ENCODE measurements at regions not wholly inside any gene's neighbourhood (a gene's known extent, or its start where the extent isn't known, plus 50 kb on each side); places are given as distances from the start of the nearest gene placed in this dataset.

GRCh38 chr3:159825216-159825854, 163.3 kb upstream of the IL12A start:
- H3K27me3 Mint-ChIP-seq (ENCODE audit: insufficient read depth, low read depth, poor library complexity), result peaks cover 2% of the 10 kb centered on the region
- no peaks in the 10 kb centered on the region for H3K27me3 ChIP-seq (ENCODE audit: insufficient read depth)
- no peak overlapping the region for H3K27ac ChIP-seq (ENCODE audit: low read depth)
- 0 out of 2 replicates have a peak, but pooled peaks cover 7% of the 10 kb centered on the region for H3K9me2 ChIP-seq (ENCODE audit: insufficient read depth)
- TF ChIP-seq STAT1 (IDR thresholded peaks at IDR 0.05; ENCODE audit: unreplicated experiment) (no peak), ZNF331 (CRISPR knock-in tag; IDR thresholded peaks at IDR 0.05; ENCODE audit: low read depth) (no peak), CTCF (conservative IDR thresholded peaks at IDR 0.05; ENCODE audit: low read depth in 2 of 2) (peak in 1 of 2 experiments; percentile 39; a peak in 2 of 4 replicates), NANOG (IDR thresholded peaks at IDR 0.05; ENCODE audit: borderline replicate concordance) (no peak), EZH2phosphoT487 (IDR thresholded peaks at IDR 0.05; ENCODE audit: unreplicated experiment) (no peak), REST (IDR thresholded peaks at IDR 0.05; ENCODE audit: unreplicated experiment) (no peak), ZNF114 (CRISPR knock-in tag; IDR thresholded peaks at IDR 0.05) (no peak), EZH2 (IDR thresholded peaks at IDR 0.05; ENCODE audit: low read depth, unreplicated experiment) (no peak)
- ATAC-seq (peak; percentile 58), DNase-seq (ENCODE audit: low spot score) (no peak)
- 0 out of 2 replicates have a peak, but pooled peaks cover 2% of the 10 kb centered on the region for H3K79me2 ChIP-seq (replicated peaks; ENCODE audit: insufficient read depth)
- no peaks in the 10 kb centered on the region for H3F3A ChIP-seq (replicated peaks; ENCODE audit: low read depth)
- no peaks in the 10 kb centered on the region; the same call in 2 of the 3 replicates for H3K36me3 Mint-ChIP-seq (ENCODE audit: low read depth)
- H3K27ac Mint-ChIP-seq, result no peak overlapping the region
- no peak overlapping the region for H2AFZ ChIP-seq
- no peak overlapping the region for H3K4me2 ChIP-seq
- H3K4me3 Mint-ChIP-seq, result no peak overlapping the region
- no peaks in the 10 kb centered on the region for H3K4me1 ChIP-seq (ENCODE audit: insufficient read depth)
- H3K9me3 Mint-ChIP-seq, result no peaks in the 10 kb centered on the region
- H3K36me3 ChIP-seq (ENCODE audit: insufficient read depth), result no peaks in the 10 kb centered on the region
- H3K4me3 ChIP-seq, result no peak overlapping the region
- no peaks in the 10 kb centered on the region; the same call in 1 of the 3 replicates for H3K4me1 Mint-ChIP-seq
- no peaks in the 10 kb centered on the region for H4K20me1 ChIP-seq (replicated peaks; ENCODE audit: insufficient read depth)

- H3K4me3 Mint-ChIP-seq, result no peak overlapping the region
- no peaks in the 10 kb centered on the region for H3K9me2 ChIP-seq (ENCODE audit: insufficient read depth)
- H3K4me1 ChIP-seq (ENCODE audit: insufficient read depth), result no peaks in the 10 kb centered on the region
- H3F3A ChIP-seq (replicated peaks; ENCODE audit: low read depth), result no peaks in the 10 kb centered on the region
- no peaks in the 10 kb centered on the region for H4K20me1 ChIP-seq (replicated peaks; ENCODE audit: insufficient read depth)
- no peak overlapping the region for H3K4me3 ChIP-seq
- ATAC-seq (peak; percentile 69), DNase-seq (ENCODE audit: low spot score) (peak; percentile 73)
- H3K27me3 Mint-ChIP-seq (ENCODE audit: insufficient read depth, low read depth, poor library complexity), result no peaks in the 10 kb centered on the region
- H3K4me1 Mint-ChIP-seq, result no peaks in the 10 kb centered on the region
- no peaks in the 10 kb centered on the region for H3K36me3 ChIP-seq (ENCODE audit: insufficient read depth)
- H2AFZ ChIP-seq, result no peak overlapping the region
- no peaks in the 10 kb centered on the region for H3K27me3 ChIP-seq (ENCODE audit: insufficient read depth)
- no peaks in the 10 kb centered on the region for H3K36me3 Mint-ChIP-seq (ENCODE audit: low read depth)
- no peak overlapping the region for H3K27ac Mint-ChIP-seq
- H3K27ac ChIP-seq (ENCODE audit: low read depth), result no peak overlapping the region
- H3K79me2 ChIP-seq (replicated peaks; ENCODE audit: insufficient read depth), result no peaks in the 10 kb centered on the region
- H3K9me3 Mint-ChIP-seq, result no peaks in the 10 kb centered on the region
- no peak overlapping the region for H3K4me2 ChIP-seq
- TF ChIP-seq EZH2 (IDR thresholded peaks at IDR 0.05; ENCODE audit: low read depth, unreplicated experiment), result no peak
- no peak for TF ChIP-seq POLR2AphosphoS5 (IDR thresholded peaks at IDR 0.05; ENCODE audit: low read depth)
- TF ChIP-seq REST (IDR thresholded peaks at IDR 0.05; ENCODE audit: unreplicated experiment), result no peak
- no peak for TF ChIP-seq ETS1 (IDR thresholded peaks at IDR 0.05)
These were observed 160.1 kb upstream of the IL12A start for GRCh38 chr3:159828542-159828943.
